GM06990 (cell line): ENCODE measurements at regions not wholly inside any gene's neighbourhood (a gene's known extent, or its start where the extent isn't known, plus 50 kb on each side); places are given as distances from the start of the nearest gene placed in this dataset.

ENCODE experiments used
- DNase-seq: peaks from one replicate; pipeline ENCODE4 v3.0.0-alpha.2; 2011; ENCODE audit not compliant: insufficient read length; ENCODE audit errors: extremely low read depth
- H3K27me3 ChIP-seq: replicated peaks from 2 replicates; pipeline ENCODE4 v1.6.0; 2011; ENCODE audit warnings: low read length; ENCODE audit not compliant: control insufficient read depth, insufficient read depth
- H3K36me3 ChIP-seq: 2 replicates; pipeline ENCODE4 v1.5.1; 2011; ENCODE audit warnings: low read length; ENCODE audit not compliant: control insufficient read depth, insufficient read depth
- H3K4me3 ChIP-seq: replicated peaks from 2 replicates; pipeline ENCODE4 v1.5.1; 2011; ENCODE audit warnings: low read depth, mild to moderate bottlenecking, control low read depth, low read length
- TF ChIP-seq, protein P1 (sequence below): IDR thresholded peaks from 2 replicates; pipeline ENCODE4 v1.5.1; 2011; ENCODE audit warnings: low read length, control low read depth, mild to moderate bottlenecking, inconsistent platforms; ENCODE audit not compliant: insufficient read depth, poor library complexity, severe bottlenecking

GRCh38 chr2:43165378-43166069 lies 60.9 kb downstream of the ZFP36L2 start:
- DNase-seq, result no peak
- no peaks in the 10 kb centered on the region for H3K36me3 ChIP-seq
- TF ChIP-seq, protein P1, sequence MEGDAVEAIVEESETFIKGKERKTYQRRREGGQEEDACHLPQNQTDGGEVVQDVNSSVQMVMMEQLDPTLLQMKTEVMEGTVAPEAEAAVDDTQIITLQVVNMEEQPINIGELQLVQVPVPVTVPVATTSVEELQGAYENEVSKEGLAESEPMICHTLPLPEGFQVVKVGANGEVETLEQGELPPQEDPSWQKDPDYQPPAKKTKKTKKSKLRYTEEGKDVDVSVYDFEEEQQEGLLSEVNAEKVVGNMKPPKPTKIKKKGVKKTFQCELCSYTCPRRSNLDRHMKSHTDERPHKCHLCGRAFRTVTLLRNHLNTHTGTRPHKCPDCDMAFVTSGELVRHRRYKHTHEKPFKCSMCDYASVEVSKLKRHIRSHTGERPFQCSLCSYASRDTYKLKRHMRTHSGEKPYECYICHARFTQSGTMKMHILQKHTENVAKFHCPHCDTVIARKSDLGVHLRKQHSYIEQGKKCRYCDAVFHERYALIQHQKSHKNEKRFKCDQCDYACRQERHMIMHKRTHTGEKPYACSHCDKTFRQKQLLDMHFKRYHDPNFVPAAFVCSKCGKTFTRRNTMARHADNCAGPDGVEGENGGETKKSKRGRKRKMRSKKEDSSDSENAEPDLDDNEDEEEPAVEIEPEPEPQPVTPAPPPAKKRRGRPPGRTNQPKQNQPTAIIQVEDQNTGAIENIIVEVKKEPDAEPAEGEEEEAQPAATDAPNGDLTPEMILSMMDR, result no peak
- H3K27me3 ChIP-seq, result no peaks in the 10 kb centered on the region
- no peak overlapping the region for H3K4me3 ChIP-seq

- Histone ChIP-seq H3K27me3 (no peaks in the 10 kb centered on the region), H3K4me3 (no peak overlapping the region), H3K36me3 (no peaks in the 10 kb centered on the region)
- DNase-seq, result no peak
- TF ChIP-seq, protein P1, result no peak
Measured at GRCh38 chr2:43164686-43165085, 61.7 kb downstream of the ZFP36L2 start.

DNA sequence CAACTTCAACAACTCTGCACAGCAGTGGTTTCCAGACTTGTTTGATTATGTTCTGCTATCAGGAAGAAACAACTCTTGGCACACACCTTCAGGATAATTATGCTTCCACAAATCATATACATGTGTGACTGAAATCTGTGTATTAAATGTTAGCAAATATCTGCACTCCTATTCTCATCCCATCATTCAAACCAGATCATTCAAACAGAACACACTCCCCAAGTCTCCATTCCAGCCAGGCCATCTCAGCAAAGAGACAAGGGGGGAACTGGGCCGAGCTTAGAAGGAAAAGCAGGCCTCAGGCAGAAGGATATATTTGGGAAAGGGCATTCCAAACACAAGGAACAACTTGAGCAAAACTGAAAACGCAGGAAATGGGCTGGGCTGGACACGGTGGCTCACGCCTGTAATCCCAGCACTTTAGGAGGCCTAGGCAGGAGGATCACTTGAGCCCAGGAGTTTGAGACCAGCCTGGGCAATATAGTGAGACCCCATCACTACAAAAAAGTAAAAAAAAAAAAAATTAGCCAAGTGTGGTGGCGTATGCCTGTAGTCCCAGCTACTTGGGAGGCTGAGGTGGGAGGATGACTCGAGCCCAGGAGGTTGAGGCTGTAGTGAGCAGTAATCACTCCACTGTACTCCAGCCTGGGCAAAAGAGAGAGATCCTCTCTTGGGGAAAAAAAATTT lies 62.7 kb downstream of the ZFP36L2 start:
- Histone ChIP-seq H3K27me3 (no peaks in the 10 kb centered on the region), H3K4me3 (no peak overlapping the region), H3K36me3 (no peaks in the 10 kb centered on the region)
- DNase-seq, result no peak
- TF ChIP-seq, protein P1, result no peak

- Histone ChIP-seq H3K36me3 (no peaks in the 10 kb centered on the region), H3K4me3 (no peak overlapping the region), H3K27me3 (no peaks in the 10 kb centered on the region)
- TF ChIP-seq, protein P1, result no peak
- no peak for DNase-seq
Measured at GRCh38 chr2:43162511-43162776, 64.0 kb downstream of the ZFP36L2 start.

DNA sequence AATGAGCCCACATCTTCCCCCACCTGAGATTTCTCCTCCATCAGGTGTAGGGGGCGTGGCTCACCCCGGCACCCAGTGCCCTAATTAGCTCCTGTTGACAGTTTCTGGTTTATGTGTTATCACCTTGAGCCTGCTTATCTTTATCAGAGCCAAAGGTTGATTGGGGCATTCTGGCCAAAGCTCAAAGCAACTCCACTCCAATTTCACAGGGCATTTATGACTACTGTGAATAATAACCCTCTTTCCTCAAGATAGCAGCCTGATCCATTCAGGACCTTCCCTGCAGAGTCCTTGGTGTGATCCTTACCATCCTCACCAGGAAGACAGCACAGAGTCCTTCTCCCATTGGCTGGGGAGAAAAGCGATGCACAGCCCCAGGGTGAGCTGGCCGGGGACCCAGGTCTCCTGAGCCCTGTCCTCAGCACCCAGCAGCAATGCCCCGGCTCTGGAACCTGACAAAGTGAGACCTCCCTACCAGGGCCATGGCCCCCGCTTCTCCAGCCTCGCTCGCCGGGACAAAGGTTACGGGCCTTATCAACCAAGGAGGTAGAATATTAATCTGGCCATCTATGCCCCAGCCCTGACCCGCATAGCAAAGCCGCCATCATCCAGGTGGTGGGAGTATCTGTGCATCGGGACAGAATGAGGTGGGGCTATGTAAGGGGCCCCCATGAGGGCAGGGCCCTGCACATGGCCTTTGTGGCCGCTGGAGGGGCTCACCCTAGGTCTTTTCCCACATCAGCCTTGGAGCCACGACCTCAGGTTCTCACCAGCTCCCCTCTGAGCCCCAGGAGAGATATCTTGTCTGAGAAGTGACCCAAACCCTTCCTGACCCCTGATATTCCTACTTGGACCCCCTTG lies 64.5 kb downstream of the ZFP36L2 start:
- no peaks in the 10 kb centered on the region for H3K36me3 ChIP-seq
- H3K27me3 ChIP-seq, result no peaks in the 10 kb centered on the region
- H3K4me3 ChIP-seq, result no peak overlapping the region
- DNase-seq, result no peak
- TF ChIP-seq, protein P1, result no peak
